Liver (tissue), 8 donors: ENCODE measurements at regions not wholly inside any gene's neighbourhood (a gene's known extent, or its start where the extent isn't known, plus 50 kb on each side); places are given as distances from the start of the nearest gene placed in this dataset.

Source experiments
- DNase-seq: peaks from one replicate; pipeline ENCODE4 v3.0.0-alpha.2; 2017; ENCODE audit warnings: low spot score
- H3K27ac ChIP-seq, 2 donors: one replicate each; pipeline ENCODE4 v1.7.0; 2013; ENCODE audit warnings: inconsistent platforms in 2 of 2, low read length in 2 of 2, control low read depth in 1 of 2, low read depth in 1 of 2, mild to moderate bottlenecking in 1 of 2
- H3K27me3 ChIP-seq, 4 donors: one replicate each; pipeline versions ENCODE4 v1.6.1 to v1.7.0; 2013; ENCODE audit warnings: low read length in 3 of 4, inconsistent platforms in 1 of 4, mild to moderate bottlenecking in 1 of 4, moderate library complexity in 1 of 4; ENCODE audit not compliant: control insufficient read depth in 4 of 4, insufficient read depth in 4 of 4
- H3K36me3 ChIP-seq, 4 donors: one replicate each; pipeline versions ENCODE4 v1.6.1 to v1.7.0; 2013; ENCODE audit warnings: low read length in 3 of 4, mild to moderate bottlenecking in 3 of 4, low read depth in 1 of 4, moderate library complexity in 1 of 4; ENCODE audit not compliant: control insufficient read depth in 4 of 4, insufficient read depth in 3 of 4
- H3K4me1 ChIP-seq, 4 donors: one replicate each; pipeline versions ENCODE4 v1.6.1 to v1.7.0; 2013; ENCODE audit warnings: low read length in 3 of 4, mild to moderate bottlenecking in 3 of 4, moderate library complexity in 1 of 4; ENCODE audit not compliant: control insufficient read depth in 4 of 4, insufficient read depth in 4 of 4
- H3K4me3 ChIP-seq, 3 donors: one replicate each; pipeline versions ENCODE4 v1.6.1 to v1.7.0; 2013; ENCODE audit warnings: low read length in 3 of 3, control low read depth in 1 of 3, low read depth in 1 of 3, mild to moderate bottlenecking in 1 of 3
- H3K9ac ChIP-seq, 2 donors: one replicate each; pipeline ENCODE4 v1.7.0; 2013; ENCODE audit warnings: low read length in 2 of 2, mild to moderate bottlenecking in 2 of 2, moderate library complexity in 2 of 2, control low read depth in 1 of 2, low read depth in 1 of 2
- H3K9me3 ChIP-seq, 4 donors: one replicate each; pipeline versions ENCODE4 v1.6.1 to v1.7.0; 2013; ENCODE audit warnings: low read length in 3 of 4; ENCODE audit not compliant: control insufficient read depth in 4 of 4
- EGR1 ChIP-seq, 2 donors: IDR thresholded peaks; 2 replicates each; pipeline ENCODE4 v1.6.1; 2016 to 2018; ENCODE audit warnings: antibody characterized with exemption in 2 of 2, low read depth in 2 of 2
- FOXA1 ChIP-seq: IDR thresholded peaks from 2 replicates; pipeline ENCODE4 v1.6.1; 2016; ENCODE audit warnings: antibody characterized with exemption
- FOXA2 ChIP-seq: IDR thresholded peaks from 2 replicates; pipeline ENCODE4 v1.6.1; 2016; ENCODE audit warnings: antibody characterized with exemption
- HNF4A ChIP-seq, 2 donors: conservative IDR thresholded peaks; 2 replicates each; pipeline ENCODE4 v1.6.1; 2016; ENCODE audit warnings: antibody characterized with exemption in 2 of 2, mild to moderate bottlenecking in 2 of 2
- HNF4G ChIP-seq: IDR thresholded peaks from 2 replicates; pipeline ENCODE4 v1.6.1; 2016; ENCODE audit warnings: antibody characterized with exemption
- JUND ChIP-seq, 2 donors: IDR thresholded peaks; 2 replicates each; pipeline ENCODE4 v1.6.1; 2016; ENCODE audit warnings: antibody characterized with exemption in 2 of 2
- NR2F2 ChIP-seq: IDR thresholded peaks from 2 replicates; pipeline ENCODE4 v1.6.1; 2016; ENCODE audit warnings: antibody characterized with exemption
- RAD21 ChIP-seq, 2 donors: IDR thresholded peaks; 2 replicates each; pipeline ENCODE4 v1.6.1; 2016; ENCODE audit warnings: antibody characterized with exemption in 2 of 2, mild to moderate bottlenecking in 2 of 2
- RXRA ChIP-seq, 2 donors: IDR thresholded peaks; 2 replicates each; pipeline ENCODE4 v1.6.1; 2017 to 2018; ENCODE audit warnings: antibody characterized with exemption in 2 of 2, mild to moderate bottlenecking in 1 of 2
- TAF1 ChIP-seq: conservative IDR thresholded peaks from 2 replicates; pipeline ENCODE4 v1.6.1; 2016; ENCODE audit warnings: antibody characterized with exemption, mild to moderate bottlenecking
- YY1 ChIP-seq: IDR thresholded peaks from 2 replicates; pipeline ENCODE4 v1.6.1; 2016; ENCODE audit warnings: antibody characterized with exemption, mild to moderate bottlenecking
- WGBS: extraction: QIAGEN DNeasy Blood & Tissue Kit; methylation state at CpG from one replicate; pipeline ENCODE4 v1.1.7; 2013; 5-methylcytosine and 5-hydroxymethylcytosine counted together
- TF ChIP-seq, protein P1 (sequence below): IDR thresholded peaks from 2 replicates; pipeline ENCODE4 v1.6.1; 2016; ENCODE audit warnings: antibody characterized with exemption
- TF ChIP-seq, protein P2 (sequence below): IDR thresholded peaks from 2 replicates; pipeline ENCODE4 v1.6.1; 2016; ENCODE audit warnings: antibody characterized with exemption
- TF ChIP-seq, protein P3 (sequence below): IDR thresholded peaks from 2 replicates; pipeline ENCODE4 v1.6.1; 2016; ENCODE audit warnings: antibody characterized with exemption, mild to moderate bottlenecking
- TF ChIP-seq, protein P4 (sequence below): fragments of 150-350 bp; IDR thresholded peaks from 2 replicates; pipeline ENCODE4 v1.5.1; 2017; ENCODE audit warnings: improper control_type of control experiment, low read depth, low read length; ENCODE audit not compliant: missing input control
- TF ChIP-seq, protein P5 (sequence below): IDR thresholded peaks from 2 replicates; pipeline ENCODE4 v1.6.1; 2016; ENCODE audit warnings: antibody characterized with exemption
- donor health status: healthy.
- donor health status: healthy.
- donor health status: healthy.
- donor health status: healthy.
- donor health status: healthy.

DNA sequence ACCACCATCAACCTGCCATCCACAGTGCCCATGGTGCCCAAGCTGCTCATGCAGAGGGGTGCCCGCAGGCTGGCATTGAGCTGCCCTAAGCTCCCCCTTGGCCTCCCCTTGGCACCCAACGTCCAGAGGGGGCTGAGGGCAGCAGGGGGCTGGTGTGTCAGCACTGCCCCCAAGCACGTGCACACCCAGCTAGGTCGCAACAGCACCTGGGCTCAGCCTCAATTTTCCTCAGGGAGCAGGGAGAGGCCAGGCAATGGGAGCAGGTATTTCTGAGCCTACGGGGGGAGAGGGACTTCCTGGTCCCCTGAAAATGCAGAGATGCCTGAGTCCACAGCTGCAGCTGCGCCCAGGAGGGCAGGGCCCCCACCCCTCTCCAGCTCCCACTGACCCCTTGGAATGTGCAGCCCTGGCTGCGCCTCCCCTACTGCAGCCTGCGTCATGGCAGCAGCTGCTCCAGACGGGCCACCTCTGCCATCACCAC is 204.2 kb downstream of the ANKRD60 start:
- TF ChIP-seq, protein P1, sequence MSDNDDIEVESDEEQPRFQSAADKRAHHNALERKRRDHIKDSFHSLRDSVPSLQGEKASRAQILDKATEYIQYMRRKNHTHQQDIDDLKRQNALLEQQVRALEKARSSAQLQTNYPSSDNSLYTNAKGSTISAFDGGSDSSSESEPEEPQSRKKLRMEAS, result no peak
- TF ChIP-seq FOXA1 (no peak), HNF4G (no peak), RXRA (IDR thresholded peaks at IDR 0.05) (no peak), HNF4A (conservative IDR thresholded peaks at IDR 0.05) (no peak), NR2F2 (no peak), YY1 (no peak), JUND (IDR thresholded peaks at IDR 0.05) (no peak), FOXA2 (no peak), RAD21 (IDR thresholded peaks at IDR 0.05) (no peak), EGR1 (IDR thresholded peaks at IDR 0.05; ENCODE audit: low read depth in 2 of 2) (no peak), TAF1 (no peak)
- TF ChIP-seq, protein P2, sequence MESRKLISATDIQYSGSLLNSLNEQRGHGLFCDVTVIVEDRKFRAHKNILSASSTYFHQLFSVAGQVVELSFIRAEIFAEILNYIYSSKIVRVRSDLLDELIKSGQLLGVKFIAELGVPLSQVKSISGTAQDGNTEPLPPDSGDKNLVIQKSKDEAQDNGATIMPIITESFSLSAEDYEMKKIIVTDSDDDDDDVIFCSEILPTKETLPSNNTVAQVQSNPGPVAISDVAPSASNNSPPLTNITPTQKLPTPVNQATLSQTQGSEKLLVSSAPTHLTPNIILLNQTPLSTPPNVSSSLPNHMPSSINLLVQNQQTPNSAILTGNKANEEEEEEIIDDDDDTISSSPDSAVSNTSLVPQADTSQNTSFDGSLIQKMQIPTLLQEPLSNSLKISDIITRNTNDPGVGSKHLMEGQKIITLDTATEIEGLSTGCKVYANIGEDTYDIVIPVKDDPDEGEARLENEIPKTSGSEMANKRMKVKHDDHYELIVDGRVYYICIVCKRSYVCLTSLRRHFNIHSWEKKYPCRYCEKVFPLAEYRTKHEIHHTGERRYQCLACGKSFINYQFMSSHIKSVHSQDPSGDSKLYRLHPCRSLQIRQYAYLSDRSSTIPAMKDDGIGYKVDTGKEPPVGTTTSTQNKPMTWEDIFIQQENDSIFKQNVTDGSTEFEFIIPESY, result no peak
- TF ChIP-seq, protein P3, sequence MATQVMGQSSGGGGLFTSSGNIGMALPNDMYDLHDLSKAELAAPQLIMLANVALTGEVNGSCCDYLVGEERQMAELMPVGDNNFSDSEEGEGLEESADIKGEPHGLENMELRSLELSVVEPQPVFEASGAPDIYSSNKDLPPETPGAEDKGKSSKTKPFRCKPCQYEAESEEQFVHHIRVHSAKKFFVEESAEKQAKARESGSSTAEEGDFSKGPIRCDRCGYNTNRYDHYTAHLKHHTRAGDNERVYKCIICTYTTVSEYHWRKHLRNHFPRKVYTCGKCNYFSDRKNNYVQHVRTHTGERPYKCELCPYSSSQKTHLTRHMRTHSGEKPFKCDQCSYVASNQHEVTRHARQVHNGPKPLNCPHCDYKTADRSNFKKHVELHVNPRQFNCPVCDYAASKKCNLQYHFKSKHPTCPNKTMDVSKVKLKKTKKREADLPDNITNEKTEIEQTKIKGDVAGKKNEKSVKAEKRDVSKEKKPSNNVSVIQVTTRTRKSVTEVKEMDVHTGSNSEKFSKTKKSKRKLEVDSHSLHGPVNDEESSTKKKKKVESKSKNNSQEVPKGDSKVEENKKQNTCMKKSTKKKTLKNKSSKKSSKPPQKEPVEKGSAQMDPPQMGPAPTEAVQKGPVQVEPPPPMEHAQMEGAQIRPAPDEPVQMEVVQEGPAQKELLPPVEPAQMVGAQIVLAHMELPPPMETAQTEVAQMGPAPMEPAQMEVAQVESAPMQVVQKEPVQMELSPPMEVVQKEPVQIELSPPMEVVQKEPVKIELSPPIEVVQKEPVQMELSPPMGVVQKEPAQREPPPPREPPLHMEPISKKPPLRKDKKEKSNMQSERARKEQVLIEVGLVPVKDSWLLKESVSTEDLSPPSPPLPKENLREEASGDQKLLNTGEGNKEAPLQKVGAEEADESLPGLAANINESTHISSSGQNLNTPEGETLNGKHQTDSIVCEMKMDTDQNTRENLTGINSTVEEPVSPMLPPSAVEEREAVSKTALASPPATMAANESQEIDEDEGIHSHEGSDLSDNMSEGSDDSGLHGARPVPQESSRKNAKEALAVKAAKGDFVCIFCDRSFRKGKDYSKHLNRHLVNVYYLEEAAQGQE, result no peak
- TF ChIP-seq, protein P4, sequence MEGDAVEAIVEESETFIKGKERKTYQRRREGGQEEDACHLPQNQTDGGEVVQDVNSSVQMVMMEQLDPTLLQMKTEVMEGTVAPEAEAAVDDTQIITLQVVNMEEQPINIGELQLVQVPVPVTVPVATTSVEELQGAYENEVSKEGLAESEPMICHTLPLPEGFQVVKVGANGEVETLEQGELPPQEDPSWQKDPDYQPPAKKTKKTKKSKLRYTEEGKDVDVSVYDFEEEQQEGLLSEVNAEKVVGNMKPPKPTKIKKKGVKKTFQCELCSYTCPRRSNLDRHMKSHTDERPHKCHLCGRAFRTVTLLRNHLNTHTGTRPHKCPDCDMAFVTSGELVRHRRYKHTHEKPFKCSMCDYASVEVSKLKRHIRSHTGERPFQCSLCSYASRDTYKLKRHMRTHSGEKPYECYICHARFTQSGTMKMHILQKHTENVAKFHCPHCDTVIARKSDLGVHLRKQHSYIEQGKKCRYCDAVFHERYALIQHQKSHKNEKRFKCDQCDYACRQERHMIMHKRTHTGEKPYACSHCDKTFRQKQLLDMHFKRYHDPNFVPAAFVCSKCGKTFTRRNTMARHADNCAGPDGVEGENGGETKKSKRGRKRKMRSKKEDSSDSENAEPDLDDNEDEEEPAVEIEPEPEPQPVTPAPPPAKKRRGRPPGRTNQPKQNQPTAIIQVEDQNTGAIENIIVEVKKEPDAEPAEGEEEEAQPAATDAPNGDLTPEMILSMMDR, result no peak
- TF ChIP-seq, protein P5, sequence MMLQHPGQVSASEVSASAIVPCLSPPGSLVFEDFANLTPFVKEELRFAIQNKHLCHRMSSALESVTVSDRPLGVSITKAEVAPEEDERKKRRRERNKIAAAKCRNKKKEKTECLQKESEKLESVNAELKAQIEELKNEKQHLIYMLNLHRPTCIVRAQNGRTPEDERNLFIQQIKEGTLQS, result no peak
- DNase-seq, result no peak
- no peak overlapping the region for H3K9ac ChIP-seq

DNA sequence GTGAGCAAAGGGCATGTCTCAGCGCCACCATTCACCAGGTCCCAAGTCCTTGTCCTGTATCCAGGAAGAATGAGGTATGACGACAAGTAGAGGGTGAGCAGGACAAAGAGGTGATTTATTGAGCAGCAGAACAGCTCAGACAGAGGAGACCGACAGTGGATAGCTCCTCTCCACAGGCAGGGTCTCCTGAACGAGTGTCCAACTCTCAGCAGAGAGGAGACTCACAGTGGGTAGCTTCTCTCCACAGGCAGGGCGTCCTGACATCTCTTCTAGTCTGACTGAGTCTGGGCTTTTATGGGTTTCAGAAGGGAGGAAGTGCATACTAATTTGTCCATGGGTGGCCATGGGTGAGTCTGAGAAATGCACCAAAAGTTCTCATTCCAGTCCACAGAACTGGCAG is 204.7 kb downstream of the ANKRD60 start:
- Histone ChIP-seq H3K36me3 (no peaks in the 10 kb centered on the region), H3K27ac (no peak overlapping the region), H3K9ac (no peak overlapping the region), H3K4me1 (no peaks in the 10 kb centered on the region), H3K4me3 (no peak overlapping the region), H3K27me3 (peaks cover 0 to 4% (median 2%) of the 10 kb centered on the region in 4 donors), H3K9me3 (no peaks in the 10 kb centered on the region)
- 81% methylated on average over 5 of the region's 5 CpGs for WGBS
- no peak for DNase-seq
- TF ChIP-seq EGR1 (IDR thresholded peaks at IDR 0.05; ENCODE audit: low read depth in 2 of 2), result no peak
- TF ChIP-seq, protein P4, result no peak
- TF ChIP-seq, protein P5, result no peak
- TF ChIP-seq HNF4G, result no peak
- TF ChIP-seq, protein P2, result no peak
- TF ChIP-seq JUND (IDR thresholded peaks at IDR 0.05), result no peak
- TF ChIP-seq YY1, result no peak
- no peak for TF ChIP-seq RAD21 (IDR thresholded peaks at IDR 0.05)

More for the DNA sequence above, 204.2 kb downstream of the ANKRD60 start:
- Histone ChIP-seq H3K9me3 (no peaks in the 10 kb centered on the region), H3K4me1 (no peaks in the 10 kb centered on the region), H3K4me3 (no peak overlapping the region), H3K36me3 (no peaks in the 10 kb centered on the region), H3K27me3 (peaks cover 0 to 5% (median 2%) of the 10 kb centered on the region in 4 donors), H3K27ac (no peak overlapping the region)
- 72% methylated on average over 9 of the region's 9 CpGs for WGBS
